Endothelial cell of umbilical vein (primary cell): ENCODE measurements at regions not wholly inside any gene's neighbourhood (a gene's known extent, or its start where the extent isn't known, plus 50 kb on each side); places are given as distances from the start of the nearest gene placed in this dataset.

ENCODE experiments used
- BruUV-seq: library from RNA; stranded (reverse); fragments of 400-500 nt; replicated peaks from 2 replicates; lab custom pipeline; 2021; lab: Mats Ljungman, UMichigan
- CTCF ChIA-PET: fragments of 300-600, 350-600 bp; sonication (Branson Sonifier 250); formaldehyde crosslinking; loops from one replicate; lab custom pipeline; 2021; ENCODE audit warnings: antibody characterized with exemption, inconsistent platforms; lab: Charles Lee
- POLR2A ChIA-PET: fragments of 300-600, 350-600 bp; sonication (Branson Sonifier 250); formaldehyde crosslinking; loops from one replicate; lab custom pipeline; 2021; ENCODE audit warnings: antibody characterized with exemption, inconsistent platforms; lab: Charles Lee
- DNase-seq: peaks from one replicate; pipeline ENCODE4 v3.0.0-alpha.2; 2011; ENCODE audit warnings: low read depth, low spot score
- FAIRE-seq: peaks from 2 replicates; lab custom pipeline; 2011; peaks lifted over from hg19 to GRCh38; lab: Jason Lieb, UNC
- H2AFZ ChIP-seq: 2 replicates; pipeline ENCODE4 v1.6.0; 2012; ENCODE audit warnings: low read depth, low read length, control low read depth, inconsistent platforms
- H3K27ac ChIP-seq: 2 replicates; pipeline ENCODE4 v1.5.1; 2011; ENCODE audit warnings: low read depth, mild to moderate bottlenecking, control low read depth, low read length, moderate library complexity; ENCODE audit not compliant: insufficient read depth
- H3K27me3 ChIP-seq, 2 experiments: 2 replicates each; pipeline versions ENCODE4 v1.6.0 to v1.6.1; 2011; ENCODE audit warnings: low read length in 2 of 2, mixed read lengths in 1 of 2; ENCODE audit not compliant: control insufficient read depth in 2 of 2, insufficient read depth in 2 of 2
- H3K36me3 ChIP-seq, 2 experiments: 2 replicates in 1 of 2; 3 replicates in 1 of 2; pipeline ENCODE4 v1.5.1; 2011; ENCODE audit warnings: low read length in 2 of 2, mild to moderate bottlenecking in 1 of 2, moderate library complexity in 1 of 2; ENCODE audit not compliant: control insufficient read depth in 2 of 2, insufficient read depth in 2 of 2; ENCODE audit errors: extremely low read depth in 1 of 2
- H3K4me1 ChIP-seq: 3 replicates; pipeline ENCODE4 v1.5.1; 2011; ENCODE audit warnings: mild to moderate bottlenecking, low read length; ENCODE audit not compliant: control insufficient read depth, insufficient read depth; ENCODE audit errors: extremely low read depth
- H3K4me2 ChIP-seq: 2 replicates; pipeline ENCODE4 v1.6.1; 2011; ENCODE audit warnings: low read length, control low read depth, mixed read lengths; ENCODE audit not compliant: insufficient read depth
- H3K4me3 ChIP-seq, 3 experiments: fragments of 200-600 bp in 1 of 3; sonication (generic), shearing (Covaris generic) in 1 of 3; replicated peaks in 1 of 3; 2 replicates each; pipeline ENCODE4 v1.5.1; 2011 to 2016; ENCODE audit warnings: control low read depth in 3 of 3, low read length in 3 of 3, mild to moderate bottlenecking in 2 of 3, inconsistent platforms in 1 of 3, low read depth in 1 of 3, moderate library complexity in 1 of 3; ENCODE audit not compliant: insufficient read depth in 1 of 3
- H3K79me2 ChIP-seq: 2 replicates; pipeline ENCODE4 v1.6.0; 2012; ENCODE audit warnings: low read length, inconsistent platforms; ENCODE audit not compliant: control insufficient read depth, insufficient read depth
- H3K9ac ChIP-seq: replicated peaks from 2 replicates; pipeline ENCODE3; 2011; ENCODE audit warnings: low read length, control low read depth; ENCODE audit not compliant: insufficient read depth; ENCODE audit errors: extremely low read depth
- H3K9me1 ChIP-seq: replicated peaks from 3 replicates; pipeline ENCODE4 v1.6.0; 2011; ENCODE audit warnings: mild to moderate bottlenecking, low read length; ENCODE audit not compliant: control insufficient read depth, insufficient read depth; ENCODE audit errors: extremely low read depth
- H3K9me3 ChIP-seq: replicated peaks from 2 replicates; pipeline ENCODE4 v1.5.1; 2012; ENCODE audit warnings: low read length, inconsistent platforms; ENCODE audit not compliant: control insufficient read depth, insufficient read depth
- H4K20me1 ChIP-seq: replicated peaks from 2 replicates; pipeline ENCODE3; 2011; ENCODE audit warnings: mild to moderate bottlenecking, low read length; ENCODE audit not compliant: control insufficient read depth, insufficient read depth; ENCODE audit errors: extremely low read depth
- EZH2 ChIP-seq: IDR thresholded peaks from 2 replicates; pipeline ENCODE4 v1.6.1; 2012; ENCODE audit warnings: borderline replicate concordance, low read depth, mild to moderate bottlenecking, moderate library complexity, low read length, inconsistent platforms; ENCODE audit not compliant: severe bottlenecking
- FOS ChIP-seq: IDR thresholded peaks from 2 replicates; pipeline ENCODE4 v1.6.1; 2011; ENCODE audit warnings: mild to moderate bottlenecking, low read length, moderate library complexity, borderline replicate concordance; ENCODE audit not compliant: insufficient read depth
- GATA2 ChIP-seq: IDR thresholded peaks from 2 replicates; pipeline ENCODE4 v1.7.0; 2011; ENCODE audit warnings: low read depth, mild to moderate bottlenecking, moderate library complexity, mixed read lengths, low read length; ENCODE audit not compliant: insufficient read length, insufficient read depth
- JUN ChIP-seq: IDR thresholded peaks from 2 replicates; pipeline ENCODE4 v1.6.1; 2011; ENCODE audit warnings: borderline replicate concordance, low read depth; ENCODE audit not compliant: insufficient read length, insufficient read depth
- MYC ChIP-seq: IDR thresholded peaks from one replicate; pipeline ENCODE4 v1.6.1; 2011; ENCODE audit warnings: mild to moderate bottlenecking, low read depth, low read length
- POLR2A ChIP-seq: IDR thresholded peaks from 2 replicates; pipeline ENCODE4 v1.6.1; 2012; ENCODE audit warnings: low read depth, mild to moderate bottlenecking, control low read depth, low read length
- POLR2AphosphoS5 ChIP-seq: IDR thresholded peaks from 2 replicates; pipeline ENCODE4 v1.6.1; 2012; ENCODE audit warnings: low read depth, mild to moderate bottlenecking, control low read depth, low read length, moderate library complexity; ENCODE audit not compliant: insufficient read depth
- dilution Hi-C: fragments of 300-500 bp; cut with MboI; formaldehyde crosslinking; loops from one replicate; pipeline ENCODE4 v1.15.0; 2019; ENCODE audit warnings: low sequenced_read_pairs; ENCODE audit not compliant: extremely low pct_ligation_motif_present
- intact Hi-C: fragments of 100-400 bp; cut with micrococcal nuclease; formaldehyde crosslinking; loops from one replicate; pipeline ENCODE4 v1.10.0; 2022
- TF ChIP-seq, protein P1 (sequence below): IDR thresholded peaks from 2 replicates; pipeline ENCODE4 v1.6.1; 2011; ENCODE audit not compliant: insufficient read depth, insufficient read length

DNA sequence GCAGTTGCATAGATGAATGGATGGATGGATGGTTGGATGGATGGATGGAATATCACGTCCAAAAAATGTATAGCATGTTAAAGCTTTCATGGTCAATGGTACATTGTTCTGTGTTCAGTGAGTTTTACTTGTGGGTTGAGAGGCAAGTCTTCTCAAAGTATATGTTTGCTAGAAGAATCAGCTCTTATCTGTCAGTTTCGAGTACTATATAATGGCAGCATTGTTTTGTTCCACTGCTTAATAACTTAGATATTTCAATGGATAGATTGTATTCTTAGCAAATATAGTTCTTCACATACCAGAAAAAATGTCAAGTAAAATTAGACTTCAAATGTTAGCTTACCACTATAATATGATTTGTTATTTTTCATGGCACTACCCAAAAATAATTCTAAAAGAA is 100.9 kb upstream of the CDIN1 start:
- Histone ChIP-seq H3K27me3 (no peaks in the 10 kb centered on the region), H2AFZ (no peak overlapping the region), H3K4me2 (no peak overlapping the region), H3K79me2 (no peaks in the 10 kb centered on the region), H3K4me3 (no peak overlapping the region), H4K20me1 (no peaks in the 10 kb centered on the region), H3K4me1 (no peaks in the 10 kb centered on the region), H3K9ac (no peak overlapping the region), H3K9me3 (no peaks in the 10 kb centered on the region), H3K27ac (no peak overlapping the region), H3K9me1 (no peaks in the 10 kb centered on the region), H3K36me3 (no peaks in the 10 kb centered on the region)
- TF ChIP-seq GATA2, result no peak
- TF ChIP-seq POLR2AphosphoS5, result no peak
- no peak for TF ChIP-seq JUN
- TF ChIP-seq, protein P1, sequence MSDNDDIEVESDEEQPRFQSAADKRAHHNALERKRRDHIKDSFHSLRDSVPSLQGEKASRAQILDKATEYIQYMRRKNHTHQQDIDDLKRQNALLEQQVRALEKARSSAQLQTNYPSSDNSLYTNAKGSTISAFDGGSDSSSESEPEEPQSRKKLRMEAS, result no peak
- TF ChIP-seq EZH2, result no peak
- no peak for TF ChIP-seq POLR2A
- TF ChIP-seq FOS, result no peak
- no peak for TF ChIP-seq MYC
- FAIRE-seq (no peak), DNase-seq (no peak)
- no TSS peak for BruUV-seq
- POLR2A ChIA-PET, result no interaction called here
- CTCF ChIA-PET, result interaction anchor here (1.1 to 1.2 kb wide), 2 partner anchors 10 to 23 kb away, joined by 3 to 5 read pairs; no protein-coding TSS in a partner anchor
- dilution Hi-C loops, result no loop called here
- intact Hi-C loops, result no loop called here
